H1 (cell line): ENCODE measurements at regions not wholly inside any gene's neighbourhood (a gene's known extent, or its start where the extent isn't known, plus 50 kb on each side); places are given as distances from the start of the nearest gene placed in this dataset.

Experiments used
- CTCF ChIA-PET: fragments of 300-600 bp; sonication (Branson Sonifier 250); formaldehyde crosslinking; loops from one replicate; lab custom pipeline; 2021; ENCODE audit not compliant: partially characterized antibody; lab: Charles Lee
- POLR2A ChIA-PET: fragments of 300-600 bp; sonication (Branson Sonifier 250); formaldehyde crosslinking; loops from one replicate; lab custom pipeline; 2021; ENCODE audit warnings: inconsistent platforms; ENCODE audit not compliant: partially characterized antibody; lab: Charles Lee
- DNase-seq, 2 experiments: peaks; one replicate each; pipeline versions ENCODE4 v3.0.0 to v3.0.0-alpha.2; 2010 to 2022; ENCODE audit warnings: low spot score in 2 of 2, low read depth in 1 of 2, mixed read lengths in 1 of 2
- FAIRE-seq: peaks from 2 replicates; lab custom pipeline; 2011; peaks lifted over from hg19 to GRCh38; lab: Jason Lieb, UNC
- H2AFZ ChIP-seq: 2 replicates; pipeline ENCODE4 v1.8.1; 2012; ENCODE audit warnings: low read length, inconsistent platforms
- H2AK5ac ChIP-seq: 2 replicates; pipeline ENCODE4 v1.6.1; 2013; ENCODE audit warnings: low read depth, low read length
- H2BK120ac ChIP-seq: replicated peaks from 2 replicates; pipeline ENCODE3; 2013; ENCODE audit warnings: low read depth, low read length, inconsistent platforms
- H2BK12ac ChIP-seq: 2 replicates; pipeline ENCODE4 v1.6.1; 2013; ENCODE audit warnings: low read depth, low read length
- H2BK15ac ChIP-seq: 2 replicates; pipeline ENCODE4 v1.6.1; 2013; ENCODE audit warnings: low read length
- H2BK20ac ChIP-seq: 2 replicates; pipeline ENCODE4 v1.6.1; 2013; ENCODE audit warnings: low read length
- H2BK5ac ChIP-seq: 2 replicates; pipeline ENCODE4 v1.6.1; 2013; ENCODE audit warnings: low read depth, low read length
- H3K14ac ChIP-seq: 2 replicates; pipeline ENCODE4 v1.6.1; 2013; ENCODE audit warnings: inconsistent platforms; ENCODE audit not compliant: insufficient read length
- H3K18ac ChIP-seq: 2 replicates; pipeline ENCODE4 v1.6.1; 2013; ENCODE audit warnings: low read length; ENCODE audit errors: extremely low read depth
- H3K23ac ChIP-seq: 2 replicates; pipeline ENCODE4 v1.6.1; 2013; ENCODE audit warnings: inconsistent platforms; ENCODE audit not compliant: insufficient read length
- H3K23me2 ChIP-seq: 2 replicates; pipeline ENCODE4 v1.6.1; 2013; ENCODE audit warnings: low read depth, low read length
- H3K27ac ChIP-seq: 2 replicates; pipeline ENCODE4 v1.6.1; 2011; ENCODE audit warnings: low read depth, low read length, inconsistent platforms
- H3K27me3 ChIP-seq, 4 experiments: replicated peaks in 1 of 4; 1 replicate in 1 of 4; 2 replicates in 3 of 4; pipeline versions ENCODE4 v1.6.1 to v1.8.1; 2011 to 2013; ENCODE audit warnings: low read length in 3 of 4, mild to moderate bottlenecking in 3 of 4, inconsistent platforms in 2 of 4, mixed read lengths in 2 of 4, moderate library complexity in 1 of 4; ENCODE audit not compliant: control insufficient read depth in 3 of 4, insufficient read depth in 3 of 4; ENCODE audit errors: extremely low read depth in 1 of 4
- H3K36me3 ChIP-seq, 4 experiments: 2 replicates each; pipeline versions ENCODE4 v1.6.1 to v1.8.1; 2011 to 2013; ENCODE audit warnings: mild to moderate bottlenecking in 4 of 4, low read length in 3 of 4, moderate library complexity in 2 of 4, control low read depth in 1 of 4, inconsistent platforms in 1 of 4; ENCODE audit not compliant: insufficient read depth in 4 of 4, control insufficient read depth in 2 of 4
- H3K4ac ChIP-seq: replicated peaks from 2 replicates; pipeline ENCODE3; 2013; ENCODE audit warnings: low read length, low read depth, mixed read lengths, inconsistent platforms; ENCODE audit not compliant: insufficient read length
- H3K4me1 ChIP-seq, 4 experiments: replicated peaks in 1 of 4; 1 replicate in 1 of 4; 2 replicates in 3 of 4; pipeline versions ENCODE4 v1.6.1 to v1.8.1; 2011 to 2013; ENCODE audit warnings: low read length in 3 of 4, inconsistent platforms in 2 of 4, mixed read lengths in 1 of 4; ENCODE audit not compliant: insufficient read depth in 4 of 4, control insufficient read depth in 3 of 4
- H3K4me2 ChIP-seq, 2 experiments: 2 replicates each; pipeline versions ENCODE4 v1.6.1 to v1.8.1; 2011 to 2013; ENCODE audit warnings: low read depth in 2 of 2, low read length in 2 of 2, control low read depth in 1 of 2, inconsistent platforms in 1 of 2, mild to moderate bottlenecking in 1 of 2; ENCODE audit not compliant: insufficient read depth in 1 of 2
- H3K4me3 ChIP-seq, 4 experiments: fragments of 200-600, 300-600 bp in 1 of 4; sonication (generic), shearing (Covaris generic), sonication (Bioruptor Twin) in 1 of 4; 2 replicates each; pipeline versions ENCODE4 v1.5.1 to v1.8.1; 2011 to 2016; ENCODE audit warnings: low read length in 4 of 4, low read depth in 3 of 4, control low read depth in 2 of 4, inconsistent platforms in 2 of 4, mild to moderate bottlenecking in 2 of 4, mixed read lengths in 1 of 4, moderate library complexity in 1 of 4; ENCODE audit not compliant: insufficient read depth in 2 of 4; ENCODE audit errors: extremely low read depth in 1 of 4
- H3K56ac ChIP-seq: replicated peaks from 2 replicates; pipeline ENCODE3; 2013; ENCODE audit warnings: low read depth, mild to moderate bottlenecking, mixed read lengths, low read length, inconsistent platforms; ENCODE audit not compliant: insufficient read length
- H3K79me1 ChIP-seq: 2 replicates; pipeline ENCODE4 v1.6.1; 2013; ENCODE audit warnings: low read depth, low read length, control low read depth
- H3K79me2 ChIP-seq, 2 experiments: 2 replicates each; pipeline versions ENCODE4 v1.6.1 to v1.8.1; 2012 to 2013; ENCODE audit warnings: low read length in 2 of 2, mild to moderate bottlenecking in 2 of 2, inconsistent platforms in 1 of 2; ENCODE audit not compliant: insufficient read depth in 2 of 2, control insufficient read depth in 1 of 2
- H3K9ac ChIP-seq, 4 experiments: replicated peaks in 1 of 4; 1 replicate in 1 of 4; 2 replicates in 3 of 4; pipeline versions ENCODE4 v1.6.1 to v1.8.1; 2011 to 2013; ENCODE audit warnings: low read depth in 3 of 4, low read length in 3 of 4, control low read depth in 2 of 4, mild to moderate bottlenecking in 2 of 4, moderate library complexity in 2 of 4, inconsistent platforms in 1 of 4; ENCODE audit errors: extremely low read depth in 1 of 4
- H3K9me3 ChIP-seq, 2 experiments: 2 replicates each; pipeline versions ENCODE4 v1.6.1 to v1.8.1; 2012 to 2013; ENCODE audit warnings: mild to moderate bottlenecking in 2 of 2, moderate library complexity in 2 of 2, control low read depth in 1 of 2, inconsistent platforms in 1 of 2, low read depth in 1 of 2, low read length in 1 of 2, mixed read lengths in 1 of 2; ENCODE audit not compliant: insufficient read depth in 2 of 2
- H4K20me1 ChIP-seq, 2 experiments: replicated peaks in 1 of 2; 2 replicates each; pipeline versions ENCODE3 to v1.8.1; 2011 to 2013; ENCODE audit warnings: inconsistent platforms in 2 of 2, low read length in 2 of 2, mild to moderate bottlenecking in 1 of 2; ENCODE audit not compliant: insufficient read depth in 2 of 2, control insufficient read depth in 1 of 2
- H4K5ac ChIP-seq: 2 replicates; pipeline ENCODE4 v1.6.1; 2013; ENCODE audit warnings: low read length, low read depth, mixed read lengths, inconsistent platforms; ENCODE audit not compliant: insufficient read length
- H4K8ac ChIP-seq: 2 replicates; pipeline ENCODE4 v1.8.0; 2013; ENCODE audit warnings: mild to moderate bottlenecking, moderate library complexity, low read length, inconsistent platforms; ENCODE audit not compliant: insufficient read depth; ENCODE audit errors: extremely low read depth
- H4K91ac ChIP-seq: replicated peaks from 2 replicates; pipeline ENCODE3; 2013; ENCODE audit warnings: low read length, mixed read lengths, inconsistent platforms; ENCODE audit not compliant: insufficient read length
- CREB1 ChIP-seq: IDR thresholded peaks from 2 replicates; pipeline ENCODE4 v1.6.1; 2012; ENCODE audit warnings: inconsistent platforms
- EGR1 ChIP-seq: IDR thresholded peaks from 2 replicates; pipeline ENCODE4 v1.6.1; 2011; ENCODE audit warnings: low read depth, low read length, borderline replicate concordance
- GTF2F1 ChIP-seq: IDR thresholded peaks from 2 replicates; pipeline ENCODE4 v1.6.1; 2012; ENCODE audit warnings: low read depth, low read length, improper control_type of control experiment, borderline replicate concordance
- JUND ChIP-seq: IDR thresholded peaks from 2 replicates; pipeline ENCODE4 v1.6.1; 2011; ENCODE audit warnings: mild to moderate bottlenecking, improper control_type of control experiment, low read length
- KDM5A ChIP-seq: fragments of 200-600 bp; IDR thresholded peaks from 2 replicates; pipeline ENCODE4 v1.7.1; 2012; ENCODE audit warnings: mild to moderate bottlenecking, low read length, inconsistent platforms, mixed read lengths
- POLR2A ChIP-seq, 2 experiments: IDR thresholded peaks; 1 replicate in 1 of 2; 2 replicates in 1 of 2; pipeline ENCODE4 v1.6.1; 2011; ENCODE audit warnings: low read depth in 2 of 2, low read length in 2 of 2, mild to moderate bottlenecking in 2 of 2; ENCODE audit errors: control extremely low read depth in 1 of 2
- POU5F1 ChIP-seq: IDR thresholded peaks from 2 replicates; pipeline ENCODE4 v1.6.1; 2011; ENCODE audit warnings: low read depth, mild to moderate bottlenecking, low read length, moderate library complexity
- SAP30 ChIP-seq: fragments of 300-600 bp; sonication (generic); IDR thresholded peaks from 2 replicates; pipeline ENCODE4 v1.7.1; 2012; ENCODE audit warnings: low read length, moderate library complexity, mild to moderate bottlenecking, inconsistent platforms; ENCODE audit not compliant: insufficient read depth, insufficient replicate concordance
- SP4 ChIP-seq: IDR thresholded peaks from 2 replicates; pipeline ENCODE4 v1.6.1; 2012; ENCODE audit warnings: low read length, inconsistent platforms
- TCF12 ChIP-seq: IDR thresholded peaks from 2 replicates; pipeline ENCODE4 v1.6.1; 2011; ENCODE audit warnings: low read depth, mild to moderate bottlenecking, low read length
- WGBS, 2 experiments: shearing (Covaris generic) in 1 of 2; methylation state at CpG; one replicate each; pipeline versions ENCODE4 v1.1.6 to v1.1.7; 2013 to 2015; ENCODE audit warnings: low lambda C conversion rate in 2 of 2, mixed read lengths in 2 of 2, inconsistent platforms in 1 of 2, low coverage in 1 of 2, missing lambda C conversion rate in 1 of 2; ENCODE audit not compliant: insufficient replicate concordance in 2 of 2, insufficient coverage in 1 of 2, insufficient read length in 1 of 2; ENCODE audit errors: extremely low coverage in 1 of 2, missing lambda C conversion rate in 1 of 2; 5-methylcytosine and 5-hydroxymethylcytosine counted together

GRCh38 chr3:165645191-165645590, 192.0 kb downstream of the BCHE start:
- Histone ChIP-seq H4K5ac (no peak overlapping the region), H2AK5ac (no peak overlapping the region), H4K91ac (no peak overlapping the region), H3K23ac (no peak overlapping the region), H3K27me3 (no peaks in the 10 kb centered on the region), H2BK12ac (no peak overlapping the region), H3K9me3 (peaks cover 0 to 5% of the 10 kb centered on the region in 2 experiments; a peak in 1 of 4 replicates), H2BK20ac (no peak overlapping the region), H2AFZ (peak overlapping the region; percentile 31; the same call in 1 of the 2 replicates), H3K79me2 (no peaks in the 10 kb centered on the region), H3K4me3 (no peak overlapping the region), H3K4me1 (no peaks in the 10 kb centered on the region), H3K23me2 (no peaks in the 10 kb centered on the region), H4K20me1 (no peaks in the 10 kb centered on the region), H3K27ac (no peak overlapping the region), H3K4ac (no peak overlapping the region), H2BK15ac (no peak overlapping the region), H3K79me1 (no peaks in the 10 kb centered on the region), H3K36me3 (no peaks in the 10 kb centered on the region), H3K14ac (no peak overlapping the region), H3K56ac (no peak overlapping the region), H3K18ac (no peak overlapping the region), H2BK5ac (no peak overlapping the region), H2BK120ac (no peak overlapping the region), H4K8ac (no peak overlapping the region), H3K4me2 (no peak overlapping the region), H3K9ac (no peak overlapping the region)
- WGBS, 2 experiments, result 97% methylated on average over 2 of the region's 2 CpGs; no CpG with 5 or more reads in 1 of the 2 experiments
- FAIRE-seq (no peak), DNase-seq (no peak)
- ChIA-PET CTCF (no interaction called here), POLR2A (no interaction called here)
- no peak for TF ChIP-seq SP4
- TF ChIP-seq POU5F1, result no peak
- no peak for TF ChIP-seq EGR1
- no peak for TF ChIP-seq KDM5A
- no peak for TF ChIP-seq SAP30
- TF ChIP-seq CREB1, result no peak
- TF ChIP-seq JUND, result no peak
- no peak for TF ChIP-seq TCF12
- no peak for TF ChIP-seq POLR2A (IDR thresholded peaks at IDR 0.05; ENCODE audit: control extremely low read depth in 1 of 2, low read depth in 2 of 2, low read length in 2 of 2)
- TF ChIP-seq GTF2F1, result no peak
